PC-9 (cell line): ENCODE measurements at regions not wholly inside any gene's neighbourhood (a gene's known extent, or its start where the extent isn't known, plus 50 kb on each side); places are given as distances from the start of the nearest gene placed in this dataset.

Experiments
- BruUV-seq: library from RNA; stranded (reverse); fragments of 400-500 nt; replicated peaks from 2 replicates; lab custom pipeline; 2021; lab: Mats Ljungman, UMichigan
- CTCF ChIA-PET: fragments of 300-600 bp; sonication (Branson Sonifier 250); formaldehyde crosslinking; loops from one replicate; lab custom pipeline; 2022; ENCODE audit warnings: antibody characterized with exemption; lab: Charles Lee
- POLR2A ChIA-PET: fragments of 300-600 bp; sonication (Branson Sonifier 250); formaldehyde crosslinking; loops from one replicate; lab custom pipeline; 2022; ENCODE audit warnings: antibody characterized with exemption; ENCODE audit not compliant: unreplicated experiment; lab: Charles Lee
- DNase-seq, 2 experiments: peaks; one replicate each; pipeline versions ENCODE4 v3.0.0 to v3.0.0-alpha.2; 2015 to 2022; ENCODE audit warnings: mixed read lengths in 1 of 2
- H2AFZ ChIP-seq: fragments of 200-600 bp; sonication (generic); 2 replicates; pipeline ENCODE4 v1.8.1; 2017; ENCODE audit warnings: antibody characterized with exemption
- H3F3A ChIP-seq: fragments of 200-600 bp; sonication (generic); 2 replicates; pipeline ENCODE4 v1.8.1; 2017; ENCODE audit warnings: antibody characterized with exemption, mild to moderate bottlenecking, low read depth; ENCODE audit not compliant: insufficient read depth
- H3K27ac ChIP-seq: fragments of 200-600 bp; sonication (generic); 2 replicates; pipeline ENCODE4 v1.6.1; 2016; ENCODE audit warnings: mixed run types
- H3K27me3 ChIP-seq: fragments of 200-600 bp; sonication (generic); 2 replicates; pipeline ENCODE4 v1.6.1; 2016; ENCODE audit warnings: low read depth, mixed run types; ENCODE audit not compliant: insufficient read depth
- H3K36me3 ChIP-seq: fragments of 200-600 bp; sonication (generic); 2 replicates; pipeline ENCODE4 v1.6.1; 2016; ENCODE audit warnings: low read depth, mixed run types
- H3K4me1 ChIP-seq: fragments of 200-600 bp; sonication (generic); replicated peaks from 2 replicates; pipeline ENCODE4 v1.6.1; 2016; ENCODE audit warnings: mixed run types; ENCODE audit not compliant: insufficient read depth
- H3K4me2 ChIP-seq: fragments of 200-600 bp; sonication (generic); 2 replicates; pipeline ENCODE4 v1.6.1; 2017; ENCODE audit warnings: mixed run types
- H3K4me3 ChIP-seq: fragments of 200-600 bp; sonication (generic); 2 replicates; pipeline ENCODE4 v1.6.1; 2016; ENCODE audit warnings: mixed run types
- H3K79me2 ChIP-seq: fragments of 200-600 bp; sonication (generic); 2 replicates; pipeline ENCODE4 v1.6.1; 2017; ENCODE audit warnings: low read depth, mixed run types
- H3K9me2 ChIP-seq: fragments of 200-600 bp; sonication (generic); 2 replicates; pipeline ENCODE4 v1.8.1; 2017; ENCODE audit warnings: mild to moderate bottlenecking; ENCODE audit not compliant: insufficient read depth
- H3K9me3 ChIP-seq: fragments of 200-600 bp; sonication (generic); 2 replicates; pipeline ENCODE4 v1.8.1; 2016; ENCODE audit warnings: low read depth; ENCODE audit not compliant: insufficient read depth
- H4K20me1 ChIP-seq: fragments of 200-600 bp; sonication (generic); 2 replicates; pipeline ENCODE4 v1.8.1; 2017; ENCODE audit not compliant: insufficient read depth
- EZH2 ChIP-seq: fragments of 200-600 bp; sonication (generic); IDR thresholded peaks from 2 replicates; pipeline ENCODE4 v1.8.0; 2017; ENCODE audit warnings: antibody characterized with exemption, low read depth
- intact Hi-C: fragments of 100-400 bp; cut with micrococcal nuclease; formaldehyde crosslinking; loops from one replicate; pipeline ENCODE4 v1.10.0; 2022; ENCODE audit not compliant: unreplicated experiment
- TF ChIP-seq, protein P1 (sequence below): fragments of 200-600 bp; sonication (generic); conservative IDR thresholded peaks from 2 replicates; pipeline ENCODE4 v1.6.1; 2017; ENCODE audit warnings: mixed run types, antibody characterized with exemption, mild to moderate bottlenecking, moderate library complexity

DNA sequence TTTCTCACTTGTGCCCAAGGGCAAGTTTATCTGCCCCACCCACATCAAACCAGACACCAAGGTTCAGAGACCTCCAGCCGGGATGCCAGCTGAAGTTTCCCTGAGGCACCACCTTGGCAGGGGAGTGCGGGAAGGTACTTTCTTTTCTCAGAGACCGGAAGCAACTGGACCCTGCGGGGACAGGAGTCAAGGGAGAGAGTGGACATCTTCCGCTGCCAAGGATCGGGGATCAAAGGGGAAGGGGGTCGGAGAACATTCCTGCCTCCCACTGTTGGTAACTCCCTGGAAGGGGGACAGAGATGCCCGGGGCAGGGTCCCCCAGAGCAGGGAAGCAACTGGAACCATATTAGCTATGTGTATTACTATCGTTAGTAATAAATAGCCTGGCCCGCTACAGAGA is 161.8 kb downstream of the DICER1 start:
- H3K27me3 ChIP-seq, result peaks cover 18% of the 10 kb centered on the region

DNA sequence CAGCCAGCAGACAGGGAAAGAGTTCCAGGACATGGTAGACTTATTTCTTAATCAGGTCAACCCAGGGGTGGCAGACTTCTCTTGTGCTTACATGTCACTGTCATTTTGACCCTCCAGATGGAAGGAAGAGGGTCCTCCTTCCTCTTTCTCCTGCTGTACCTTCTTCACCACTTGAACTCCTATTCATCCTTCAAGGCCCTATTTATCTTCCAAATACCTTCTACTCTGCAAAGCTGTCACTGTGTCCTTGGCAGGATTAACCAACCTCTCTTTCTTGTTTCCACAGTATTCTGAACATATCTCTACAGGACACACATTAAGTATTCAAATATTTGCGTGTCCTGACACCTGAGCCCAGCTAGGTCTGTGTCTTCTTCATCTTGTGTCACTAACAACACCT is 163.1 kb downstream of the DICER1 start:
- no peak overlapping the region for H3K4me3 ChIP-seq
- no peak for DNase-seq
- no peak overlapping the region for H2AFZ ChIP-seq
- H3K79me2 ChIP-seq, result no peaks in the 10 kb centered on the region
- H3K4me1 ChIP-seq, result no peaks in the 10 kb centered on the region
- TF ChIP-seq, protein P1, sequence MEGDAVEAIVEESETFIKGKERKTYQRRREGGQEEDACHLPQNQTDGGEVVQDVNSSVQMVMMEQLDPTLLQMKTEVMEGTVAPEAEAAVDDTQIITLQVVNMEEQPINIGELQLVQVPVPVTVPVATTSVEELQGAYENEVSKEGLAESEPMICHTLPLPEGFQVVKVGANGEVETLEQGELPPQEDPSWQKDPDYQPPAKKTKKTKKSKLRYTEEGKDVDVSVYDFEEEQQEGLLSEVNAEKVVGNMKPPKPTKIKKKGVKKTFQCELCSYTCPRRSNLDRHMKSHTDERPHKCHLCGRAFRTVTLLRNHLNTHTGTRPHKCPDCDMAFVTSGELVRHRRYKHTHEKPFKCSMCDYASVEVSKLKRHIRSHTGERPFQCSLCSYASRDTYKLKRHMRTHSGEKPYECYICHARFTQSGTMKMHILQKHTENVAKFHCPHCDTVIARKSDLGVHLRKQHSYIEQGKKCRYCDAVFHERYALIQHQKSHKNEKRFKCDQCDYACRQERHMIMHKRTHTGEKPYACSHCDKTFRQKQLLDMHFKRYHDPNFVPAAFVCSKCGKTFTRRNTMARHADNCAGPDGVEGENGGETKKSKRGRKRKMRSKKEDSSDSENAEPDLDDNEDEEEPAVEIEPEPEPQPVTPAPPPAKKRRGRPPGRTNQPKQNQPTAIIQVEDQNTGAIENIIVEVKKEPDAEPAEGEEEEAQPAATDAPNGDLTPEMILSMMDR, result no peak
- TF ChIP-seq EZH2, result no peak
- no peaks in the 10 kb centered on the region for H3K9me3 ChIP-seq
- no peaks in the 10 kb centered on the region for H3K36me3 ChIP-seq
- ChIA-PET CTCF (no interaction called here), POLR2A (no interaction called here)
- no peaks in the 10 kb centered on the region for H4K20me1 ChIP-seq
- no peak overlapping the region for H3K27ac ChIP-seq
- no TSS peak for BruUV-seq
- H3K4me2 ChIP-seq, result no peak overlapping the region
- peaks cover 8% of the 10 kb centered on the region for H3K27me3 ChIP-seq
- intact Hi-C loops, result no loop called here
- no peaks in the 10 kb centered on the region for H3F3A ChIP-seq
- no peaks in the 10 kb centered on the region for H3K9me2 ChIP-seq

More for the DNA sequence above, 161.8 kb downstream of the DICER1 start:
- DNase-seq, result no peak
- ChIA-PET POLR2A (no interaction called here), CTCF (no interaction called here)
- intact Hi-C loops, result no loop called here
- no TSS peak for BruUV-seq
- Histone ChIP-seq H3F3A (no peaks in the 10 kb centered on the region), H3K4me1 (no peaks in the 10 kb centered on the region), H3K9me2 (no peaks in the 10 kb centered on the region), H3K4me2 (no peak overlapping the region), H3K4me3 (no peak overlapping the region), H3K79me2 (no peaks in the 10 kb centered on the region), H3K36me3 (no peaks in the 10 kb centered on the region), H3K9me3 (no peaks in the 10 kb centered on the region), H4K20me1 (no peaks in the 10 kb centered on the region), H2AFZ (no peak overlapping the region), H3K27ac (no peak overlapping the region)
- no peak for TF ChIP-seq EZH2

DNA sequence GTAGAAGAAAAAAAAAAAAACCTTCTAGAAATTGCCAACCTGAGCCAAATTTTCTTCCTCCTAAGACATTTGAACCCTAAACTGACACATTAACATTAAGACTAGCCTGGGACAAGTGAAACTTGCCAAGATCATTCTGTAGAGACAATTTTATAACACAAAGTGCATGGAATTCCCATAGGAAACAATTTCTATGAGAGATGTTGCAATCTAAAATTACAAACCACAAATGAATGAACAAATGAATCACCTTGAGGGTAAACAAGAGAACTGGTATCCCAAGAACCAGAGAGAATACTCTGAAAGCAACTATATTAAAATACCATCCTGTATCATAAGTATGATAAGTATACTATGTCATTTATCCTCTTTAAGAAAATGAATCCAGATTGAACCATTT is 165.3 kb downstream of the DICER1 start:
- Histone ChIP-seq H3K27me3 (peaks cover 3% of the 10 kb centered on the region; the same call in 1 of the 2 replicates), H3K4me3 (no peak overlapping the region), H3F3A (no peaks in the 10 kb centered on the region), H3K9me3 (no peaks in the 10 kb centered on the region), H2AFZ (no peak overlapping the region), H4K20me1 (no peaks in the 10 kb centered on the region), H3K79me2 (no peaks in the 10 kb centered on the region), H3K9me2 (no peaks in the 10 kb centered on the region), H3K36me3 (no peaks in the 10 kb centered on the region), H3K4me1 (no peaks in the 10 kb centered on the region), H3K27ac (no peak overlapping the region), H3K4me2 (no peak overlapping the region)
- POLR2A ChIA-PET, result no interaction called here
- DNase-seq, result no peak
- intact Hi-C loops, result no loop called here
- TF ChIP-seq EZH2, result no peak
- TF ChIP-seq, protein P1, result no peak
- CTCF ChIA-PET, result no interaction called here
- BruUV-seq, result no TSS peak

DNA sequence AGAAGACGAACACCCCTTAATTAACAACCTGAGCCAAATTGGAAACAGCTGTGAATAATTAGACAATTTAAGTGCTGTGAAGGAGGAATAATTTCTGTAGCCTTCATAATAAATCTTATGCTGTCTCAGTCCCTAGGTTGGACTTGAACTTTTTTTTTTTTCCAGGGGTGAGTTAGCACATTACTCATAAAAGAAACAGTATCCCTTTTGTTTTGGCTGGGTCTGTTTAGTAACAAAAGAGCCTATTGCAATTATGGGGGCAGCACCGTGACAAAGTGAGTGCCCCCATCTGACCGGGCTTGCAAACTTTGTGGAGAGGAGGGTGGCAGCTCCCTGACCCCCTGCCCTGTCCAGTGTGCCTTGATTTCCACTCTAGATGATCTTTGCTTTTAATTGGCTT is 167.4 kb downstream of the DICER1 start:
- Histone ChIP-seq H2AFZ (no peak overlapping the region), H3F3A (no peaks in the 10 kb centered on the region), H3K27ac (no peak overlapping the region), H4K20me1 (no peaks in the 10 kb centered on the region), H3K9me2 (no peaks in the 10 kb centered on the region), H3K4me2 (no peak overlapping the region), H3K79me2 (no peaks in the 10 kb centered on the region), H3K36me3 (no peaks in the 10 kb centered on the region), H3K4me1 (no peaks in the 10 kb centered on the region), H3K9me3 (no peaks in the 10 kb centered on the region), H3K4me3 (no peak overlapping the region), H3K27me3 (peaks cover 3% of the 10 kb centered on the region; the same call in 1 of the 2 replicates)
- intact Hi-C loops, result no loop called here
- TF ChIP-seq, protein P1, result no peak
- no peak for TF ChIP-seq EZH2
- BruUV-seq, result no TSS peak
- CTCF ChIA-PET, result no interaction called here
- POLR2A ChIA-PET, result no interaction called here
- no peak for DNase-seq
